ENCODE measurements at regions not wholly inside any gene's neighbourhood (a gene's known extent, or its start where the extent isn't known, plus 50 kb on each side); places are given as distances from the start of the nearest gene placed in this dataset.
A peak's percentile ranks its signal among the peaks of the same experiment; 100 is the strongest.

- DNase-seq (ENCODE audit: low read depth) = no peak
These were observed 168.0 kb downstream of the LINC00237 start for GRCh38 chr20:20938131-20938530.

DNA sequence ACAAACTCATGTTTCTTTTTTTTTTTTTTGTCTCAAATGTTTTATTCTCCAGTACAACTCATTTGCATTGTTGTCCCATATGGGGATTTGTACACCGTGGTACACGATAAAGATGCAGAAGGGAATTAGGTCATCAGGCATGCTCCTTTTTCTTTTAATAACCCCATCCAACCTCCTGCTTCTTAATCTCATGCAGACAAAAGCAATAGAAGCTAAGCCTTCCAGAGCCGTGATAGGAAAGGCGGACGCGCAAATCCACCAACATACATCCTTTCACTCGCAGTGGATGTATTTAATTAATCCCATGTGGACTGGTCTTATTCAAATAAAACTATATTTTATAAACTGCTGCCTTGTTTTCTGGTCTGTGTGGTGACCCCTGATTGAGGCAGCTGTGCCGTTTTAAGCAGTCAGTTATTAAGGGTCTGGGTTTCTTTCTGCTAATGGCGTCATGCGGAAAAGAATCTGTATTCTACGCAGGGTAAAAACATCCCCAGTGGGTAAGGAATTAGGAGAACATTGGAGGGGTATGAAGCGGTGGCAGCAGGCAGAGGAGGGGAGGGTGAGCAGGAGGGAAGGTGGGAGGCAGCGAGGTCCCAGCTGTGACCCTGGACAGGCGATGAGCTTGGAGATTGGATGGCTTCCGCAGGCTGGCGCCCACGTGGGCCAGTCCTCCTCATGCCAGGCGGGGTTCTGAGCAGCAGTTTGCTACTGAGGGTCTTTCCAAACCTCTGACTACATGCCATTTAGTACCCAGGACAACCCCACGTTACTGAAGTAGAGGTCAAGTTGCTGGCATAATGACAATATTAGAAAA is 172.8 kb downstream of the LINC00237 start:
- DNase-seq (ENCODE audit: low read depth) = no peak

- DNase-seq (ENCODE audit: low read depth) = no peak
These were observed 174.0 kb downstream of the LINC00237 start for GRCh38 chr20:20932156-20932555.

DNA sequence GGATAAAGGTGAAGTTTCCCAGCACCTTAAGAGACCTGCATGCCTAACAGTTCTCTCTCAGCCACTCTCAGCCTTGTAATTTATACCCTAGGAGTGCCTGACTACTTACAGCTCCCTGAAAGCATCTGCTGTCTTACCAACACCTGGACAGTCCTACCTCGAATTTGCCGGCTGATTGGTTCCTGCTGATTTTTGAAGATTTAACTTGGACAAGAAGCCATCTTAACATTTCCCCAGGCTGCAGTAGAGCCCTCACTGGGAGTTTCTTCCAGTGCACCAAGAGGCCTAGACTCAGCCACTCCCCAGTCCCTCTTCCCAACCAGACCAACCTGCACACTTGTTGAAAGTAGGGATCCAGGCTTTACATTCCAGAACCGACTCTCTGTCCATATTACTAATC is 174.5 kb downstream of the LINC00237 start:
- DNase-seq (ENCODE audit: low read depth) = no peak

- DNase-seq (ENCODE audit: low read depth) = no peak
These were observed 175.1 kb downstream of the LINC00237 start for GRCh38 chr20:20931024-20931423.

GRCh38 chr20:20930500-20930899 is 175.7 kb downstream of the LINC00237 start:
- DNase-seq (ENCODE audit: low read depth) = no peak

DNA sequence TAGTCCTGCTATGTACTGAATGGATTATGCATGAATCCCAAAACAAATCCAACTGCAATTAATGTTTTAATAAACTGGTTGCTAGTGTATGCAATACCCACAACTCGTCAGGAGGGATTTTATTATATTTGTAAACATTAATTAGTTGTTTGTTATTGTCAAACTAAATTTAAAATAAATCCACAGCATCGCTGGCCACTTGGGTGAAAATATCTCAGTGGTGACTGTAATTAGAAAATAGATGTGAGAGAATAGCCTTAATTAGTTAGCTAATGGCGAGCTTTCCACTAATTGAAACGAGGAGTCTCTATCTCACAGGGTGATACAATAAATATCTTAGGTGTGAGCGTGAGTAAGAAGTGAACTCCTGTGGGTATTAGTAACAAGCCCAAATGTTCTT is 176.8 kb downstream of the LINC00237 start:
- no peak for DNase-seq (ENCODE audit: low read depth)

DNA sequence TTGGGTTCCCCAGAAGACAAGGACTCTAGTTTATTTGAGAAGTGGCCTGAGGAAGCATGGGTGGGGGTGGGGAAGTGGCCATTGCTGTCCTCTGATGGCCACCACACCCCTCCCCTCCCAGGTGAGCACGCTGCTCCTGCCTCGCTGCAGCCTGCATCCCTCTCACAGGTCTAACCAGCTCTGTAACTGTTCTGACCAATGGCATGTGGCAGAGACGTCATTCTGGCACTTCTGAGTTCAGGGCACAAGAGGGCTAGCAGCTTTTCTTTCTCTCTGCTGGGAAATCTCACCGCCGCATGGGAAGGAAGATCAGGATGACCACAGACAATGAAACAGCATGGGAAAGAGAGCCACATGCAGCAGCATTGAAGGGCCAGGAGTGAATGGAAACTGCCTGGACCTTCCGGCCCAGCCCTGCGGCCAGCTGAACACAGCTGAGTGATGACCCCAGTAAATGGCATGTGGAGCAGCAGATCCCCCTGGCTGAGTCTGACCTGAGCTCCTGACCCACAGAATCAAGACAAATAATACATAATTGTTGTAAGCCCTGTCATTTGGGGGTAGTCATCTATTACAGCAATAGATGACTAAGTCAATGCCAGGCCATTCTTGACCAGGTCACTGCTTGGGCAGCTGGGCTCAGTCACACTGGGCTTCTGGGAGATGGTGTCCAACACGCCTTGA is 179.8 kb downstream of the LINC00237 start:
- DNase-seq (ENCODE audit: low read depth) = no peak

GRCh38 chr20:20920433-20920832 is 185.7 kb downstream of the LINC00237 start:
- DNase-seq (ENCODE audit: low read depth) = no peak

- peak; percentile 33 for DNase-seq (ENCODE audit: low read depth)
These were observed 190.3 kb downstream of the LINC00237 start for GRCh38 chr20:20915844-20916243.

GRCh38 chr20:20904501-20904831 is 192.0 kb upstream of the RALGAPA2 start:
- no peak for DNase-seq (ENCODE audit: low read depth)

GRCh38 chr20:20903773-20904500 is 191.5 kb upstream of the RALGAPA2 start:
- no peak for DNase-seq (ENCODE audit: low read depth)

GRCh38 chr20:20897922-20898321 is 185.5 kb upstream of the RALGAPA2 start:
- no peak for DNase-seq (ENCODE audit: low read depth)

DNA sequence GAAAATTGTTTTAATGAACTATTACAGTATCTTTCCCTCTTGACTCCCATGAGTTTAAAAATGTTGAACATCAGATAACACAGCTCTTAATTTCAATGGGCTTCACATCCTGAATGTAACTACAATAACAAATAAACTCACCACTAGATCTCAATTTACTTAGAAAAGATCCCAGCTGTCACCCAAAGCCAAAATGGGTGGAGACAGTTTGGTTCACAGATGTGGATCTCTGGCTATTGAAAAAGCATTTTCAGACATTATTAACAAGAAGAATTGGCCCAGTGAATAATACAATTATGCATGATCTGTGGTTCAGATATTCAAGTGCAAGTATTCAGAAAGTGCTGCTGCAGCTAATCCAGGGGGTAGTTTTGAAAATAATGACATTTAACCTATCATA is 184.7 kb upstream of the RALGAPA2 start:
- DNase-seq (ENCODE audit: low read depth) = no peak

DNA sequence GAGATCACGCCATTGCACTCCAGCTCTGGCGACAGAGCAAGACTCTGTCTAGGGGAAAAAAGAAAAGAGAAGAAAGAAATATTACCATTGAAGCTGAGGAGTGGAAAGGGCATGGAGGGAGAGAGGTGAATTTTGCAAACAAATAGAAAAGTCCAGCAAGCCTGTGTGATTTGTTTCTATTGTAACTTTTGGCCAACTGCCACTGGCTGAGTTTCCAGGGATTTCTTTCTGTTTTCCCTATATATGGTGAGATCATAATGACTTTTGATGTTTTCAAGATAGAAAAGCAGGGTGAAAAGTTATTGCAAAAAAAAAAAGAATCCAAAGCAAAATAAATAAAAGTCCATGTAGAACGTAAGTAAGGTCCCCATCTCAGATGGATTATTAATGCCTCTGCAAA is 184.2 kb upstream of the RALGAPA2 start:
- no peak for DNase-seq (ENCODE audit: low read depth)

DNA sequence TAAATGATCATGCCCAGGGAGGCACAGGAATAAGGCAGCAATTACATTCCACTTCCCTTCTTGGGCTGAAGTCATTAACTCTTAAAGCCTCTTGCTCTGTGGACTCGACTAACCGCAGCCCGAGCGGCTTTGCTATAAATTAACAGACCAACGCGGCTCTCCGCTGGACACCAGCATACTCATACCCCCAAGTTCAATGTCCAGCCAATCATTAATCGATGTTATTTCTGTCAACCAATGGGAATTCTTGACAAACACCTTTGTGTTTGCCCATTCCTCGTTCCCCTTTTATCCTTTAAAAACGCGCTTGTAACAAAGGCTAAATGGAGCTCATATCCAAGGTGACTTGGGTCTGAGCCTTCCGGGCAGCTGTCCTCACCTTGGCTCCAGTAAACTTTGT is 183.1 kb upstream of the RALGAPA2 start:
- no peak for DNase-seq (ENCODE audit: low read depth)

GRCh38 chr20:20894753-20895152 is 182.3 kb upstream of the RALGAPA2 start:
- no peak for DNase-seq (ENCODE audit: low read depth)

- DNase-seq (ENCODE audit: low read depth) = no peak
These were observed 181.8 kb upstream of the RALGAPA2 start for GRCh38 chr20:20894280-20894679.

- DNase-seq (ENCODE audit: low read depth) = no peak
These were observed 179.9 kb upstream of the RALGAPA2 start for GRCh38 chr20:20892328-20892727.

- DNase-seq (ENCODE audit: low read depth) = no peak
These were observed 178.3 kb upstream of the RALGAPA2 start for GRCh38 chr20:20890751-20891150.

GRCh38 chr20:20888936-20889335 is 176.5 kb upstream of the RALGAPA2 start:
- DNase-seq (ENCODE audit: low read depth) = no peak

GRCh38 chr20:20888266-20888656 is 175.8 kb upstream of the RALGAPA2 start:
- no peak for DNase-seq (ENCODE audit: low read depth)

All from HT1080 (cell line).